OCI-LY7 (cell line): ENCODE measurements at regions not wholly inside any gene's neighbourhood (a gene's known extent, or its start where the extent isn't known, plus 50 kb on each side); places are given as distances from the start of the nearest gene placed in this dataset.

Source experiments
- CTCF ChIP-seq: fragments of 200-600 bp; sonication (generic); conservative IDR thresholded peaks from 2 replicates; pipeline ENCODE4 v1.5.1; 2014; ENCODE audit warnings: mild to moderate bottlenecking, antibody characterized with exemption, low read length, moderate library complexity, mixed read lengths
- EZH2phosphoT487 ChIP-seq: fragments of 200-600 bp; sonication (generic); IDR thresholded peaks from 2 replicates; pipeline ENCODE4 v1.6.1; 2018; ENCODE audit warnings: low read depth, borderline replicate concordance, mild to moderate bottlenecking, mixed run types, antibody characterized with exemption, low read length, moderate library complexity, mixed read lengths

GRCh38 chr4:127138586-127138985 lies 494.2 kb upstream of the INTU start:
- TF ChIP-seq CTCF, result no peak
- TF ChIP-seq EZH2phosphoT487, result no peak
